WTC11 (cell line): ENCODE measurements at regions not wholly inside any gene's neighbourhood (a gene's known extent, or its start where the extent isn't known, plus 50 kb on each side); places are given as distances from the start of the nearest gene placed in this dataset.

Experiments
- ATAC-seq: fragments of 200-7000 bp; cut with Tn5 transposase; 2 replicates; pipeline ENCODE4 v1.10.0; 2021; ENCODE audit warnings: mild to moderate bottlenecking, moderate library complexity
- CTCF ChIA-PET: fragments of 300-600 bp; sonication (Branson Sonifier 250); formaldehyde crosslinking; loops from one replicate; lab custom pipeline; 2021; ENCODE audit warnings: antibody characterized with exemption; lab: Charles Lee
- POLR2A ChIA-PET: fragments of 350-600 bp; sonication (Branson Sonifier 250); formaldehyde crosslinking; loops from one replicate; lab custom pipeline; 2021; ENCODE audit warnings: antibody characterized with exemption; lab: Charles Lee
- DNase-seq: peaks from one replicate; pipeline ENCODE4 v3.0.0; 2021; ENCODE audit warnings: low spot score
- H3K27ac Mint-ChIP-seq: 2 replicates; pipeline ENCODE4 v1.8.0; 2021; ENCODE audit warnings: mixed read lengths
- H3K27me3 Mint-ChIP-seq: 2 replicates; pipeline ENCODE4 v1.8.0; 2021; ENCODE audit warnings: low read depth, mild to moderate bottlenecking, moderate library complexity, mixed read lengths
- H3K36me3 Mint-ChIP-seq: 2 replicates; pipeline ENCODE4 v1.8.0; 2021; ENCODE audit warnings: mixed read lengths
- H3K4me1 Mint-ChIP-seq: 2 replicates; pipeline ENCODE4 v1.8.0; 2022; ENCODE audit warnings: mixed read lengths
- H3K4me3 Mint-ChIP-seq: 2 replicates; pipeline ENCODE4 v1.8.0; 2021; ENCODE audit warnings: mild to moderate bottlenecking, moderate library complexity, mixed read lengths
- H3K9me3 Mint-ChIP-seq: 2 replicates; pipeline ENCODE4 v1.8.0; 2021; ENCODE audit warnings: mixed read lengths
- AFF4 ChIP-seq: sonication (generic); formaldehyde crosslinking; IDR thresholded peaks from 2 replicates; pipeline ENCODE4 v1.8.1; 2023; ENCODE audit warnings: mild to moderate bottlenecking, missing genetic modification reagents, borderline replicate concordance
- AR ChIP-seq: fragments of 250-450 bp; sonication (Bioruptor Pico); IDR thresholded peaks from 2 replicates; pipeline ENCODE4 v1.9.0; 2021; ENCODE audit warnings: mild to moderate bottlenecking
- E2F4 ChIP-seq: sonication (generic); formaldehyde crosslinking; IDR thresholded peaks from 2 replicates; pipeline ENCODE4 v1.8.1; 2022; ENCODE audit warnings: low read depth, mild to moderate bottlenecking, moderate library complexity, missing genetic modification reagents, borderline replicate concordance
- FOXJ3 ChIP-seq: sonication (generic); formaldehyde crosslinking; IDR thresholded peaks from 2 replicates; pipeline ENCODE4 v1.9.0; 2021; ENCODE audit warnings: missing genetic modification reagents, mild to moderate bottlenecking, borderline replicate concordance
- FOXP4 ChIP-seq: sonication (generic); formaldehyde crosslinking; IDR thresholded peaks from 2 replicates; pipeline ENCODE4 v1.8.0; 2022; ENCODE audit warnings: mild to moderate bottlenecking, missing genetic modification reagents
- JAZF1 ChIP-seq: fragments of 250-450 bp; sonication (Bioruptor Pico); IDR thresholded peaks from 2 replicates; pipeline ENCODE4 v1.9.0; 2021; ENCODE audit warnings: moderate library complexity, mild to moderate bottlenecking, inconsistent platforms
- JUN ChIP-seq: sonication (generic); formaldehyde crosslinking; IDR thresholded peaks from 2 replicates; pipeline ENCODE4 v1.8.0; 2023; ENCODE audit warnings: mild to moderate bottlenecking, missing genetic modification reagents
- MAX ChIP-seq: sonication (generic); formaldehyde crosslinking; IDR thresholded peaks from 2 replicates; pipeline ENCODE4 v1.8.0; 2022; ENCODE audit warnings: mild to moderate bottlenecking, missing genetic modification reagents
- NFYB ChIP-seq: sonication (generic); formaldehyde crosslinking; conservative IDR thresholded peaks from 2 replicates; pipeline ENCODE4 v1.8.0; 2022; ENCODE audit warnings: low read depth, missing genetic modification reagents
- NR1H2 ChIP-seq: sonication (generic); formaldehyde crosslinking; IDR thresholded peaks from 2 replicates; pipeline ENCODE4 v1.9.0; 2021; ENCODE audit warnings: mild to moderate bottlenecking, moderate library complexity, missing genetic modification reagents
- NR2C2 ChIP-seq: sonication (generic); formaldehyde crosslinking; IDR thresholded peaks from 2 replicates; pipeline ENCODE4 v1.8.0; 2022; ENCODE audit warnings: mild to moderate bottlenecking, missing genetic modification reagents
- NR3C1 ChIP-seq: sonication (generic); formaldehyde crosslinking; conservative IDR thresholded peaks from 2 replicates; pipeline ENCODE4 v1.8.1; 2023; ENCODE audit warnings: low read depth, mild to moderate bottlenecking, missing genetic modification reagents
- ZBTB21 ChIP-seq: sonication (generic); formaldehyde crosslinking; IDR thresholded peaks from 2 replicates; pipeline ENCODE4 v1.8.1; 2023; ENCODE audit warnings: mild to moderate bottlenecking, missing genetic modification reagents, borderline replicate concordance
- ZNF281 ChIP-seq: sonication (generic); formaldehyde crosslinking; IDR thresholded peaks from 2 replicates; pipeline ENCODE4 v1.8.0; 2023; ENCODE audit warnings: mild to moderate bottlenecking, missing genetic modification reagents
- ZNF423 ChIP-seq: fragments of 250-450 bp; sonication (Bioruptor Pico); IDR thresholded peaks from 2 replicates; pipeline ENCODE4 v2.1.2; 2022; ENCODE audit warnings: mild to moderate bottlenecking, moderate library complexity
- TF ChIP-seq, protein P1 (sequence below): fragments of 250-450 bp; sonication (Bioruptor Pico); IDR thresholded peaks from 2 replicates; pipeline ENCODE4 v1.8.0; 2021; ENCODE audit warnings: mild to moderate bottlenecking
- TF ChIP-seq, protein P2 (sequence below): sonication (generic); formaldehyde crosslinking; IDR thresholded peaks from 2 replicates; pipeline ENCODE4 v1.8.1; 2023; ENCODE audit warnings: mild to moderate bottlenecking, missing genetic modification reagents

DNA sequence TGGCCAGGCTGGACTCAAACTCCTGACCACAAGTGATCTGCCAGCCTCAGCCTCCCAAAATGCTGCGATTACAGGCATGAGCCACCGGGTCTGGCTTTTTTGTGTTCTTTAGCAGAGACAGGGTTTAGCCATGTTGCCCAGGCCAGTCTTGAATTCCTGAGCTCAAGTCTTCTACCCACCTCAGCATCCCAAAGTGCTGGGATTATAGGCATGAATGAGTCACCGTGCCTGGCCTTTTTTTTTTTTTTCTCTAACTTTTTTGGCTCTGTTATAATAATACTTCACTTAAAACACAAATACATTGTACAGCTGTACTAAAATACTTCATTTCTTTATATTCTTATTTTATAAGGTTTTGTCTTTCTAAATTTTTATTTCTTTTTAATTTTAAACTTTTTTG, 599.5 kb upstream of the PCDH9 start:
- H3K4me1 Mint-ChIP-seq, result 0 out of 2 replicates have a peak, but pooled peaks cover 4% of the 10 kb centered on the region

More for the DNA sequence above, 599.5 kb upstream of the PCDH9 start:
- TF ChIP-seq JUN (CRISPR knock-in tag) (no peak), JAZF1 (CRISPR knock-in tag) (no peak), NR1H2 (no peak), MAX (no peak), AFF4 (CRISPR knock-in tag) (no peak), ZBTB21 (CRISPR knock-in tag) (no peak), NR3C1 (CRISPR knock-in tag) (no peak), E2F4 (CRISPR knock-in tag) (no peak), ZNF423 (no peak), FOXP4 (no peak), AR (CRISPR knock-in tag) (no peak), ZNF281 (no peak), FOXJ3 (CRISPR knock-in tag) (no peak), NR2C2 (CRISPR knock-in tag) (no peak), NFYB (no peak)
- TF ChIP-seq, protein P1, sequence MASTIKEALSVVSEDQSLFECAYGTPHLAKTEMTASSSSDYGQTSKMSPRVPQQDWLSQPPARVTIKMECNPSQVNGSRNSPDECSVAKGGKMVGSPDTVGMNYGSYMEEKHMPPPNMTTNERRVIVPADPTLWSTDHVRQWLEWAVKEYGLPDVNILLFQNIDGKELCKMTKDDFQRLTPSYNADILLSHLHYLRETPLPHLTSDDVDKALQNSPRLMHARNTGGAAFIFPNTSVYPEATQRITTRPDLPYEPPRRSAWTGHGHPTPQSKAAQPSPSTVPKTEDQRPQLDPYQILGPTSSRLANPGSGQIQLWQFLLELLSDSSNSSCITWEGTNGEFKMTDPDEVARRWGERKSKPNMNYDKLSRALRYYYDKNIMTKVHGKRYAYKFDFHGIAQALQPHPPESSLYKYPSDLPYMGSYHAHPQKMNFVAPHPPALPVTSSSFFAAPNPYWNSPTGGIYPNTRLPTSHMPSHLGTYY (CRISPR knock-in tag), result no peak
- TF ChIP-seq, protein P2, sequence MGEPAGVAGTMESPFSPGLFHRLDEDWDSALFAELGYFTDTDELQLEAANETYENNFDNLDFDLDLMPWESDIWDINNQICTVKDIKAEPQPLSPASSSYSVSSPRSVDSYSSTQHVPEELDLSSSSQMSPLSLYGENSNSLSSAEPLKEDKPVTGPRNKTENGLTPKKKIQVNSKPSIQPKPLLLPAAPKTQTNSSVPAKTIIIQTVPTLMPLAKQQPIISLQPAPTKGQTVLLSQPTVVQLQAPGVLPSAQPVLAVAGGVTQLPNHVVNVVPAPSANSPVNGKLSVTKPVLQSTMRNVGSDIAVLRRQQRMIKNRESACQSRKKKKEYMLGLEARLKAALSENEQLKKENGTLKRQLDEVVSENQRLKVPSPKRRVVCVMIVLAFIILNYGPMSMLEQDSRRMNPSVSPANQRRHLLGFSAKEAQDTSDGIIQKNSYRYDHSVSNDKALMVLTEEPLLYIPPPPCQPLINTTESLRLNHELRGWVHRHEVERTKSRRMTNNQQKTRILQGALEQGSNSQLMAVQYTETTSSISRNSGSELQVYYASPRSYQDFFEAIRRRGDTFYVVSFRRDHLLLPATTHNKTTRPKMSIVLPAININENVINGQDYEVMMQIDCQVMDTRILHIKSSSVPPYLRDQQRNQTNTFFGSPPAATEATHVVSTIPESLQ (CRISPR knock-in tag), result no peak
- no peak overlapping the region for H3K27ac Mint-ChIP-seq
- H3K27me3 Mint-ChIP-seq, result no peaks in the 10 kb centered on the region
- CTCF ChIA-PET, result interaction anchor here (0.6 kb wide), 1 partner anchor 139 kb away, joined by 3 read pairs; no protein-coding TSS in a partner anchor
- no peaks in the 10 kb centered on the region for H3K36me3 Mint-ChIP-seq
- POLR2A ChIA-PET, result no interaction called here
- DNase-seq, result no peak
- H3K9me3 Mint-ChIP-seq, result peaks cover 5% of the 10 kb centered on the region; the same call in 1 of the 2 replicates
- ATAC-seq, result no peak
- no peak overlapping the region for H3K4me3 Mint-ChIP-seq
